DOHH2 (cell line): ENCODE measurements at regions not wholly inside any gene's neighbourhood (a gene's known extent, or its start where the extent isn't known, plus 50 kb on each side); places are given as distances from the start of the nearest gene placed in this dataset.

ENCODE experiments used
- H3F3A ChIP-seq: fragments of 200-600 bp; sonication (generic), shearing (Covaris generic); 2 replicates; pipeline ENCODE4 v1.6.0; 2016; ENCODE audit warnings: antibody characterized with exemption, mild to moderate bottlenecking; ENCODE audit not compliant: control insufficient read depth, insufficient read depth
- H3K27ac ChIP-seq: fragments of 200-600 bp; sonication (generic); 2 replicates; pipeline ENCODE4 v1.5.1; 2014; ENCODE audit warnings: low read depth, mild to moderate bottlenecking, low read length, moderate library complexity
- H3K27me3 ChIP-seq: fragments of 200-600 bp; sonication (generic); 2 replicates; pipeline ENCODE4 v1.6.1; 2014; ENCODE audit warnings: mild to moderate bottlenecking, low read length, mixed read lengths; ENCODE audit not compliant: control insufficient read depth
- H3K36me3 ChIP-seq: fragments of 200-600 bp; sonication (generic); 2 replicates; pipeline ENCODE4 v1.6.1; 2014; ENCODE audit warnings: mild to moderate bottlenecking, low read length, moderate library complexity, mixed read lengths; ENCODE audit not compliant: control insufficient read depth
- H3K4me1 ChIP-seq: fragments of 200-600 bp; sonication (generic); 2 replicates; pipeline ENCODE4 v1.6.1; 2014; ENCODE audit warnings: mild to moderate bottlenecking, low read length, mixed read lengths; ENCODE audit not compliant: control insufficient read depth
- H3K4me2 ChIP-seq: fragments of 200-600 bp; sonication (generic); 2 replicates; pipeline ENCODE4 v1.6.0; 2014; ENCODE audit warnings: mild to moderate bottlenecking, low read length, moderate library complexity
- H3K4me3 ChIP-seq: fragments of 200-600 bp; sonication (generic); 2 replicates; pipeline ENCODE4 v1.5.1; 2014; ENCODE audit warnings: mild to moderate bottlenecking, low read length, mixed read lengths
- H3K79me2 ChIP-seq: fragments of 200-600 bp; sonication (generic); 2 replicates; pipeline ENCODE4 v1.6.1; 2014; ENCODE audit warnings: mild to moderate bottlenecking, low read length, mixed read lengths; ENCODE audit not compliant: control insufficient read depth
- H3K9me2 ChIP-seq: fragments of 200-600 bp; sonication (generic); replicated peaks from 2 replicates; pipeline ENCODE4 v1.6.1; 2014; ENCODE audit warnings: mild to moderate bottlenecking, low read length, mixed read lengths; ENCODE audit not compliant: control insufficient read depth
- H3K9me3 ChIP-seq: fragments of 200-600 bp; sonication (generic); 2 replicates; pipeline ENCODE4 v1.6.1; 2014; ENCODE audit warnings: antibody characterized with exemption, low read length, mixed read lengths; ENCODE audit not compliant: control insufficient read depth, insufficient read depth
- H4K20me1 ChIP-seq: fragments of 200-600 bp; sonication (generic); 2 replicates; pipeline ENCODE4 v1.6.0; 2014; ENCODE audit warnings: low read depth, mild to moderate bottlenecking, antibody characterized with exemption, low read length, moderate library complexity; ENCODE audit not compliant: control insufficient read depth, insufficient read depth
- CTCF ChIP-seq: fragments of 200-600 bp; sonication (generic); IDR thresholded peaks from one replicate; pipeline ENCODE4 v1.5.1; 2014; ENCODE audit warnings: antibody characterized with exemption, mild to moderate bottlenecking, low read depth, low read length; ENCODE audit not compliant: poor library complexity, severe bottlenecking
- EZH2phosphoT487 ChIP-seq: fragments of 200-600 bp; sonication (generic); IDR thresholded peaks from 2 replicates; pipeline ENCODE4 v1.6.1; 2017; ENCODE audit warnings: borderline replicate concordance, mild to moderate bottlenecking, antibody characterized with exemption, low read length, moderate library complexity, mixed read lengths

GRCh38 chr3:59580996-59581395, 531.2 kb upstream of the CFAP20DC start:
- H3K79me2 ChIP-seq: no peaks in the 10 kb centered on the region
- TF ChIP-seq EZH2phosphoT487 (no peak), CTCF (no peak)
- H3K4me1 ChIP-seq: no peaks in the 10 kb centered on the region
- H3K36me3 ChIP-seq: no peaks in the 10 kb centered on the region
- H3K27me3 ChIP-seq: peaks cover 3% of the 10 kb centered on the region
- H3K27ac ChIP-seq: no peak overlapping the region
- H3K9me3 ChIP-seq: no peaks in the 10 kb centered on the region
- H4K20me1 ChIP-seq: no peaks in the 10 kb centered on the region
- no peaks in the 10 kb centered on the region for H3K9me2 ChIP-seq
- H3K4me3 ChIP-seq: no peak overlapping the region
- no peak overlapping the region for H3K4me2 ChIP-seq
- no peaks in the 10 kb centered on the region for H3F3A ChIP-seq

GRCh38 chr3:59580499-59580898, 530.7 kb upstream of the CFAP20DC start:
- no peaks in the 10 kb centered on the region for H3F3A ChIP-seq
- H3K9me2 ChIP-seq: no peaks in the 10 kb centered on the region
- H3K4me1 ChIP-seq: no peaks in the 10 kb centered on the region
- no peaks in the 10 kb centered on the region for H3K79me2 ChIP-seq
- no peak overlapping the region for H3K4me3 ChIP-seq
- no peaks in the 10 kb centered on the region for H3K36me3 ChIP-seq
- no peaks in the 10 kb centered on the region for H4K20me1 ChIP-seq
- H3K4me2 ChIP-seq: no peak overlapping the region
- no peak overlapping the region for H3K27ac ChIP-seq
- H3K27me3 ChIP-seq: peaks cover 3% of the 10 kb centered on the region
- no peaks in the 10 kb centered on the region for H3K9me3 ChIP-seq
- TF ChIP-seq CTCF (no peak), EZH2phosphoT487 (no peak)

GRCh38 chr3:59578129-59578528, 528.3 kb upstream of the CFAP20DC start:
- H3K27ac ChIP-seq: no peak overlapping the region
- no peaks in the 10 kb centered on the region for H3F3A ChIP-seq
- H3K4me1 ChIP-seq: no peaks in the 10 kb centered on the region
- no peaks in the 10 kb centered on the region for H3K9me3 ChIP-seq
- no peak overlapping the region for H3K4me3 ChIP-seq
- no peaks in the 10 kb centered on the region for H3K36me3 ChIP-seq
- H3K9me2 ChIP-seq: no peaks in the 10 kb centered on the region
- no peak for TF ChIP-seq EZH2phosphoT487
- no peak for TF ChIP-seq CTCF
- H3K4me2 ChIP-seq: no peak overlapping the region
- H4K20me1 ChIP-seq: no peaks in the 10 kb centered on the region
- H3K79me2 ChIP-seq: no peaks in the 10 kb centered on the region
- peaks cover 3% of the 10 kb centered on the region for H3K27me3 ChIP-seq

GRCh38 chr3:59576606-59577005, 526.8 kb upstream of the CFAP20DC start:
- Histone ChIP-seq H3F3A (no peaks in the 10 kb centered on the region), H4K20me1 (no peaks in the 10 kb centered on the region), H3K27me3 (peaks cover 3% of the 10 kb centered on the region; the same call in 1 of the 2 replicates), H3K36me3 (no peaks in the 10 kb centered on the region), H3K4me3 (no peak overlapping the region), H3K9me2 (no peaks in the 10 kb centered on the region), H3K9me3 (no peaks in the 10 kb centered on the region), H3K4me1 (no peaks in the 10 kb centered on the region), H3K4me2 (no peak overlapping the region), H3K27ac (no peak overlapping the region), H3K79me2 (no peaks in the 10 kb centered on the region)
- TF ChIP-seq CTCF (no peak), EZH2phosphoT487 (no peak)
